OCI-LY7 (cell line): ENCODE measurements at regions not wholly inside any gene's neighbourhood (a gene's known extent, or its start where the extent isn't known, plus 50 kb on each side); places are given as distances from the start of the nearest gene placed in this dataset.

Experiments
- BruUV-seq: library from RNA; stranded (reverse); fragments of 400-500 nt; replicated peaks from 2 replicates; lab custom pipeline; 2021; lab: Mats Ljungman, UMichigan
- CTCF ChIA-PET: fragments of 300-600 bp; sonication (Branson Sonifier 250); formaldehyde crosslinking; loops from one replicate; lab custom pipeline; 2022; ENCODE audit warnings: antibody characterized with exemption; ENCODE audit not compliant: unreplicated experiment; lab: Charles Lee
- POLR2A ChIA-PET: fragments of 300-600 bp; sonication (Branson Sonifier 250); formaldehyde crosslinking; loops from one replicate; lab custom pipeline; 2022; ENCODE audit warnings: antibody characterized with exemption; lab: Charles Lee
- DNase-seq: peaks from one replicate; pipeline ENCODE4 v3.0.0-alpha.2; 2015; ENCODE audit warnings: low spot score
- H2AFZ ChIP-seq: fragments of 200-600 bp; sonication (generic), shearing (Covaris generic); 2 replicates; pipeline ENCODE4 v1.6.1; 2014; ENCODE audit warnings: mild to moderate bottlenecking, antibody characterized with exemption, low read length, moderate library complexity
- H3K27ac ChIP-seq: fragments of 200-600 bp; sonication (generic); 2 replicates; pipeline ENCODE4 v1.5.1; 2014; ENCODE audit warnings: mixed run types, low read depth, mild to moderate bottlenecking, moderate library complexity, low read length, inconsistent platforms; ENCODE audit not compliant: poor library complexity, severe bottlenecking
- H3K36me3 ChIP-seq: fragments of 200-600 bp; sonication (generic); 2 replicates; pipeline ENCODE4 v1.6.1; 2014; ENCODE audit warnings: mild to moderate bottlenecking, antibody characterized with exemption, low read length, moderate library complexity, mixed read lengths; ENCODE audit not compliant: insufficient read depth
- H3K4me1 ChIP-seq: fragments of 200-600 bp; sonication (generic); 2 replicates; pipeline ENCODE4 v1.5.1; 2014; ENCODE audit warnings: mild to moderate bottlenecking, low read length; ENCODE audit not compliant: insufficient read depth, poor library complexity, severe bottlenecking
- H3K4me2 ChIP-seq: fragments of 200-600 bp; sonication (generic); 2 replicates; pipeline ENCODE4 v1.6.1; 2014; ENCODE audit warnings: mild to moderate bottlenecking, low read length
- H3K4me3 ChIP-seq: fragments of 200-600 bp; sonication (generic); 2 replicates; pipeline ENCODE4 v1.5.1; 2014; ENCODE audit warnings: mild to moderate bottlenecking, low read depth, low read length; ENCODE audit not compliant: poor library complexity, severe bottlenecking
- H3K79me2 ChIP-seq: fragments of 200-600 bp; sonication (generic); 2 replicates; pipeline ENCODE4 v1.6.1; 2016; ENCODE audit warnings: low read depth, mild to moderate bottlenecking, low read length, moderate library complexity, mixed read lengths; ENCODE audit not compliant: insufficient read depth
- H3K9me2 ChIP-seq: fragments of 200-600 bp; sonication (generic); 2 replicates; pipeline ENCODE4 v1.6.1; 2016; ENCODE audit warnings: mild to moderate bottlenecking, low read length, mixed read lengths; ENCODE audit not compliant: insufficient read depth
- H3K9me3 ChIP-seq: fragments of 200-600 bp; sonication (generic); 2 replicates; pipeline ENCODE4 v1.6.1; 2014; ENCODE audit warnings: mild to moderate bottlenecking, mixed run types, low read length, mixed read lengths
- H4K20me1 ChIP-seq: fragments of 200-600 bp; sonication (generic); 2 replicates; pipeline ENCODE4 v1.6.1; 2014; ENCODE audit warnings: mild to moderate bottlenecking, antibody characterized with exemption, low read length, moderate library complexity, mixed read lengths; ENCODE audit not compliant: insufficient read depth
- CTCF ChIP-seq: fragments of 200-600 bp; sonication (generic); conservative IDR thresholded peaks from 2 replicates; pipeline ENCODE4 v1.5.1; 2014; ENCODE audit warnings: mild to moderate bottlenecking, antibody characterized with exemption, low read length, moderate library complexity, mixed read lengths
- EZH2phosphoT487 ChIP-seq: fragments of 200-600 bp; sonication (generic); IDR thresholded peaks from 2 replicates; pipeline ENCODE4 v1.6.1; 2018; ENCODE audit warnings: low read depth, borderline replicate concordance, mild to moderate bottlenecking, mixed run types, antibody characterized with exemption, low read length, moderate library complexity, mixed read lengths
- intact Hi-C: fragments of 100-400 bp; cut with micrococcal nuclease; formaldehyde crosslinking; loops from one replicate; pipeline ENCODE4 v1.10.0; 2022; ENCODE audit not compliant: unreplicated experiment

GRCh38 chr1:173411835-173412742 lies 65.0 kb upstream of the PRDX6 start:
- intact Hi-C loops = loop anchor here (2.0 to 10.0 kb wide), 5 partner anchors 297 to 880 kb away; partner anchors contain the start of genes SUCO and ZBTB37
- H3K9me3 ChIP-seq = no peaks in the 10 kb centered on the region
- H3K4me2 ChIP-seq = peak overlapping the region; percentile 76
- no peaks in the 10 kb centered on the region for H3K36me3 ChIP-seq
- no peaks in the 10 kb centered on the region for H4K20me1 ChIP-seq
- H3K4me3 ChIP-seq = peak overlapping the region; percentile 64
- peak overlapping the region; percentile 43; the same call in 1 of the 2 replicates for H2AFZ ChIP-seq
- CTCF ChIA-PET = no interaction called here
- POLR2A ChIA-PET = interaction anchor here (1.0 to 1.6 kb wide), 3 partner anchors 8 to 64 kb away, joined by 4 to 6 read pairs (median 4); partner anchors contain the start of gene PRDX6
- peak; percentile 41 for DNase-seq
- no TSS peak for BruUV-seq
- TF ChIP-seq EZH2phosphoT487 = no peak
- no peak for TF ChIP-seq CTCF
- peak overlapping the region; percentile 96 for H3K27ac ChIP-seq
- no peaks in the 10 kb centered on the region for H3K9me2 ChIP-seq
- H3K79me2 ChIP-seq = peaks cover 13% of the 10 kb centered on the region; the same call in 1 of the 2 replicates
- H3K4me1 ChIP-seq = peaks cover 100% of the 10 kb centered on the region

GRCh38 chr1:173413271-173413707 lies 63.8 kb upstream of the PRDX6 start:
- POLR2A ChIA-PET = interaction anchor here (1.1 kb wide), 1 partner anchor 30 kb away, joined by 3 read pairs; no protein-coding TSS in a partner anchor
- Histone ChIP-seq H3K36me3 (0 out of 2 replicates have a peak, but pooled peaks cover under 1% of the 10 kb centered on the region), H3K9me3 (no peaks in the 10 kb centered on the region), H3K4me2 (peak overlapping the region; percentile 76), H2AFZ (no peak overlapping the region; the same call in 1 of the 2 replicates), H4K20me1 (no peaks in the 10 kb centered on the region), H3K9me2 (no peaks in the 10 kb centered on the region), H3K27ac (peak overlapping the region; percentile 96), H3K79me2 (peaks cover 20% of the 10 kb centered on the region; the same call in 1 of the 2 replicates), H3K4me1 (peaks cover 100% of the 10 kb centered on the region), H3K4me3 (peak overlapping the region; percentile 64)
- no TSS peak for BruUV-seq
- CTCF ChIA-PET = interaction anchor here (0.5 kb wide), 1 partner anchor 31 kb away, joined by 3 read pairs; no protein-coding TSS in a partner anchor
- DNase-seq = peak; percentile 72
- intact Hi-C loops = loop anchor here (2.0 to 10.0 kb wide), 5 partner anchors 298 to 881 kb away; partner anchors contain the start of genes SUCO and ZBTB37
- no peak for TF ChIP-seq CTCF
- no peak for TF ChIP-seq EZH2phosphoT487
